CD14-positive monocyte (primary cell): ENCODE measurements at regions not wholly inside any gene's neighbourhood (a gene's known extent, or its start where the extent isn't known, plus 50 kb on each side); places are given as distances from the start of the nearest gene placed in this dataset.

Experiments used
- DNase-seq, 3 donors: peaks; one replicate each; pipeline ENCODE4 v3.0.0-alpha.2; 2011 to 2022
- H2AFZ ChIP-seq: 2 replicates; pipeline ENCODE4 v1.6.0; 2012; ENCODE audit warnings: mild to moderate bottlenecking, low read depth, low read length, inconsistent platforms; ENCODE audit not compliant: insufficient read depth, poor library complexity, severe bottlenecking
- H3K27ac ChIP-seq, 2 donors: 1 replicate in 1 of 2; 2 replicates in 1 of 2; pipeline ENCODE4 v1.5.1; 2012 to 2013; ENCODE audit warnings: low read length in 2 of 2, control low read depth in 1 of 2, inconsistent platforms in 1 of 2, low read depth in 1 of 2, mild to moderate bottlenecking in 1 of 2
- H3K27me3 ChIP-seq, 2 donors: one replicate each; pipeline versions ENCODE4 v1.6.0 to v1.6.1; 2011 to 2013; ENCODE audit warnings: low read length in 2 of 2; ENCODE audit not compliant: control insufficient read depth in 2 of 2, insufficient read depth in 2 of 2
- H3K36me3 ChIP-seq, 2 donors: replicated peaks in 1 of 2; 1 replicate in 1 of 2; 2 replicates in 1 of 2; pipeline versions ENCODE4 v1.5.1 to v1.6.1; 2012 to 2013; ENCODE audit warnings: low read length in 2 of 2, control low read depth in 1 of 2, inconsistent platforms in 1 of 2, mild to moderate bottlenecking in 1 of 2; ENCODE audit not compliant: insufficient read depth in 2 of 2, control insufficient read depth in 1 of 2
- H3K4me1 ChIP-seq, 2 donors: 1 replicate in 1 of 2; 2 replicates in 1 of 2; pipeline versions ENCODE4 v1.5.1 to v1.6.1; 2012 to 2013; ENCODE audit warnings: low read length in 2 of 2, control low read depth in 1 of 2, inconsistent platforms in 1 of 2, mild to moderate bottlenecking in 1 of 2, moderate library complexity in 1 of 2; ENCODE audit not compliant: insufficient read depth in 2 of 2, control insufficient read depth in 1 of 2
- H3K4me2 ChIP-seq: replicated peaks from 2 replicates; pipeline ENCODE3; 2012; ENCODE audit warnings: low read length, moderate library complexity, mild to moderate bottlenecking; ENCODE audit not compliant: poor library complexity, severe bottlenecking; ENCODE audit errors: extremely low read depth
- H3K4me3 ChIP-seq, 3 experiments: fragments of 200-600 bp in 1 of 3; sonication (generic) in 1 of 3; replicated peaks in 1 of 3; 1 replicate in 2 of 3; 2 replicates in 1 of 3; pipeline ENCODE4 v1.5.1; 2011 to 2013; ENCODE audit warnings: low read length in 3 of 3, mild to moderate bottlenecking in 3 of 3, control low read depth in 2 of 3, low read depth in 2 of 3, inconsistent platforms in 1 of 3, moderate library complexity in 1 of 3
- H3K79me2 ChIP-seq: 2 replicates; pipeline ENCODE4 v1.6.0; 2012; ENCODE audit warnings: mild to moderate bottlenecking, control low read depth, inconsistent platforms, low read length, moderate library complexity; ENCODE audit not compliant: insufficient read depth
- H3K9ac ChIP-seq: 2 replicates; pipeline ENCODE4 v1.6.0; 2017; ENCODE audit warnings: low read length, mild to moderate bottlenecking; ENCODE audit not compliant: insufficient read depth, poor library complexity, severe bottlenecking
- H3K9me3 ChIP-seq, 2 donors: replicated peaks in 1 of 2; 1 replicate in 1 of 2; 2 replicates in 1 of 2; pipeline versions ENCODE4 v1.5.1 to v1.6.1; 2012 to 2013; ENCODE audit warnings: low read length in 2 of 2, control low read depth in 1 of 2; ENCODE audit not compliant: control insufficient read depth in 1 of 2, insufficient read depth in 1 of 2
- H4K20me1 ChIP-seq: 2 replicates; pipeline ENCODE4 v1.6.0; 2012; ENCODE audit warnings: mild to moderate bottlenecking, low read length, control low read depth, moderate library complexity; ENCODE audit not compliant: insufficient read depth
- H3K27ac Mint-ChIP-seq, 7 donors: one replicate each; pipeline ENCODE4 v1.8.0; 2020; ENCODE audit warnings: mild to moderate bottlenecking in 7 of 7, mixed read lengths in 7 of 7, moderate library complexity in 6 of 7, inconsistent platforms in 2 of 7
- H3K27me3 Mint-ChIP-seq, 3 donors: one replicate each; pipeline ENCODE4 v1.8.0; 2021 to 2022; ENCODE audit warnings: low read depth in 3 of 3, mild to moderate bottlenecking in 3 of 3, mixed read lengths in 3 of 3, moderate library complexity in 3 of 3, inconsistent platforms in 1 of 3
- H3K36me3 Mint-ChIP-seq, 2 donors: one replicate each; pipeline ENCODE4 v1.8.0; 2020; ENCODE audit warnings: mixed read lengths in 2 of 2, inconsistent platforms in 1 of 2, mild to moderate bottlenecking in 1 of 2
- H3K4me1 Mint-ChIP-seq: one replicate; pipeline ENCODE4 v1.8.0; 2020; ENCODE audit warnings: mild to moderate bottlenecking, mixed read lengths
- H3K4me3 Mint-ChIP-seq, 2 donors: one replicate each; pipeline ENCODE4 v1.8.0; 2020; ENCODE audit warnings: mild to moderate bottlenecking in 2 of 2, mixed read lengths in 2 of 2, moderate library complexity in 1 of 2
- H3K9me3 Mint-ChIP-seq, 7 donors: one replicate each; pipeline ENCODE4 v1.8.0; 2020 to 2022; ENCODE audit warnings: mixed read lengths in 7 of 7, mild to moderate bottlenecking in 6 of 7, moderate library complexity in 6 of 7, inconsistent platforms in 2 of 7
- CTCF ChIP-seq: fragments of 200-600 bp; IDR thresholded peaks from one replicate; pipeline ENCODE4 v1.8.0; 2022; ENCODE audit warnings: antibody characterized with exemption, mild to moderate bottlenecking
- WGBS: methylation state at CpG from one replicate; pipeline ENCODE4 v1.1.5; 2013; ENCODE audit warnings: missing lambda C conversion rate; ENCODE audit not compliant: insufficient coverage; 5-methylcytosine and 5-hydroxymethylcytosine counted together
- intact Hi-C, 2 donors: fragments of 100-400 bp; cut with micrococcal nuclease; formaldehyde crosslinking; loops; one replicate each; pipeline versions ENCODE4 v1.15.0 to v1.15.1; 2023

GRCh38 chr9:115439641-115440040 lies 321.7 kb upstream of the TNC start:
- Mint-ChIP-seq H3K27ac (no peak overlapping the region), H3K4me3 (no peak overlapping the region), H3K27me3 (no peaks in the 10 kb centered on the region), H3K36me3 (no peaks in the 10 kb centered on the region), H3K4me1 (no peaks in the 10 kb centered on the region), H3K9me3 (peaks cover 0 to 9% (median 2%) of the 10 kb centered on the region in 7 donors)
- intact Hi-C loops = no loop called here
- Histone ChIP-seq H2AFZ (no peak overlapping the region), H3K79me2 (no peaks in the 10 kb centered on the region), H3K27me3 (no peaks in the 10 kb centered on the region), H4K20me1 (no peaks in the 10 kb centered on the region), H3K4me3 (no peak overlapping the region), H3K9me3 (no peaks in the 10 kb centered on the region), H3K27ac (no peak overlapping the region), H3K4me2 (no peak overlapping the region), H3K9ac (no peak overlapping the region), H3K36me3 (no peaks in the 10 kb centered on the region), H3K4me1 (no peaks in the 10 kb centered on the region)
- no peak for DNase-seq
- no peak for TF ChIP-seq CTCF
- 93% methylated on average over 2 of the region's 6 CpGs for WGBS

- H3K9me3 ChIP-seq = no peaks in the 10 kb centered on the region
- no peaks in the 10 kb centered on the region for H3K27me3 ChIP-seq
- no peaks in the 10 kb centered on the region for H3K36me3 Mint-ChIP-seq
- H3K4me2 ChIP-seq = no peak overlapping the region
- no CpG with 5 or more reads among the region's 4 CpGs for WGBS
- no peak overlapping the region for H2AFZ ChIP-seq
- H3K27ac Mint-ChIP-seq = no peak overlapping the region
- no peaks in the 10 kb centered on the region for H3K36me3 ChIP-seq
- H3K27me3 Mint-ChIP-seq = no peaks in the 10 kb centered on the region
- H3K4me3 Mint-ChIP-seq = no peak overlapping the region
- no peaks in the 10 kb centered on the region for H3K4me1 Mint-ChIP-seq
- no peak overlapping the region for H3K4me3 ChIP-seq
- no peaks in the 10 kb centered on the region for H3K79me2 ChIP-seq
- intact Hi-C loops = no loop called here
- no peak overlapping the region for H3K9ac ChIP-seq
- no peak for DNase-seq
- no peak for TF ChIP-seq CTCF
- H3K9me3 Mint-ChIP-seq = peaks cover 0 to 9% (median 1%) of the 10 kb centered on the region in 7 donors
- H3K27ac ChIP-seq = no peak overlapping the region
- H3K4me1 ChIP-seq = no peaks in the 10 kb centered on the region
- no peaks in the 10 kb centered on the region for H4K20me1 ChIP-seq
Observed at GRCh38 chr9:115442054-115442453, 324.1 kb upstream of the TNC start.
